HG03575 (cell line): ENCODE measurements at regions not wholly inside any gene's neighbourhood (a gene's known extent, or its start where the extent isn't known, plus 50 kb on each side); places are given as distances from the start of the nearest gene placed in this dataset.

Experiments used
- ATAC-seq: cut with Tn5 transposase; IDR thresholded peaks from one replicate; pipeline ENCODE4 v1.9.1; 2021; ENCODE audit not compliant: unreplicated experiment, insufficient number of reproducible peaks, low FRiP score; ENCODE audit errors: extremely low read depth

- no peak for ATAC-seq
Measured at GRCh38 chr2:15058015-15058720, 425.7 kb downstream of the LRATD1 start.

GRCh38 chr2:15058721-15059157 is 426.2 kb downstream of the LRATD1 start:
- ATAC-seq, result no peak

GRCh38 chr2:15059870-15060512 is 427.5 kb downstream of the LRATD1 start:
- ATAC-seq, result no peak

- ATAC-seq, result no peak
Measured at GRCh38 chr2:15061268-15061667, 428.8 kb downstream of the LRATD1 start.

GRCh38 chr2:15066138-15066537 is 433.6 kb downstream of the LRATD1 start:
- no peak for ATAC-seq

- ATAC-seq, result no peak
Measured at GRCh38 chr2:15069149-15069548, 436.6 kb downstream of the LRATD1 start.

GRCh38 chr2:15072836-15073235 is 440.3 kb downstream of the LRATD1 start:
- ATAC-seq, result no peak

GRCh38 chr2:15073664-15074063 is 441.1 kb downstream of the LRATD1 start:
- ATAC-seq, result no peak

- ATAC-seq, result no peak
Measured at GRCh38 chr2:15074319-15074718, 441.8 kb downstream of the LRATD1 start.

- no peak for ATAC-seq
Measured at GRCh38 chr2:15074751-15075700, 442.5 kb downstream of the LRATD1 start.

- no peak for ATAC-seq
Measured at GRCh38 chr2:15076668-15077067, 444.2 kb downstream of the LRATD1 start.

GRCh38 chr2:15081356-15081755 is 448.8 kb downstream of the LRATD1 start:
- no peak for ATAC-seq

- ATAC-seq, result no peak
Measured at GRCh38 chr2:15082105-15083058, 449.9 kb downstream of the LRATD1 start.

GRCh38 chr2:15084826-15085489 is 452.4 kb downstream of the LRATD1 start:
- ATAC-seq, result no peak

GRCh38 chr2:15092181-15092580 is 459.7 kb downstream of the LRATD1 start:
- ATAC-seq, result no peak

- ATAC-seq, result no peak
Measured at GRCh38 chr2:15092691-15093090, 460.2 kb downstream of the LRATD1 start.

- ATAC-seq, result no peak
Measured at GRCh38 chr2:15094161-15094560, 461.6 kb downstream of the LRATD1 start.

GRCh38 chr2:15096873-15097272 is 464.3 kb downstream of the NBAS start:
- ATAC-seq, result no peak
